Calu3 (cell line): ENCODE measurements at regions not wholly inside any gene's neighbourhood (a gene's known extent, or its start where the extent isn't known, plus 50 kb on each side); places are given as distances from the start of the nearest gene placed in this dataset.
"Not testable (repeated sequence)": the region's sequence is repeated elsewhere in the genome, so short reads cannot be mapped to it uniquely, and the experiment has no call there.

Experiments used
- BruUV-seq: library from RNA; stranded (reverse); fragments of 400-500 nt; replicated peaks from 2 replicates; lab custom pipeline; 2021; lab: Mats Ljungman, UMichigan
- CTCF ChIA-PET: fragments of 300-600 bp; sonication (Branson Sonifier 250); formaldehyde crosslinking; loops from one replicate; lab custom pipeline; 2022; ENCODE audit warnings: antibody characterized with exemption; lab: Charles Lee
- DNase-seq: peaks from one replicate; pipeline ENCODE4 v3.0.0; 2022
- H3K27ac Mint-ChIP-seq: one replicate; pipeline ENCODE4 v1.8.0; 2022; ENCODE audit warnings: mixed read lengths; ENCODE audit not compliant: unreplicated experiment
- H3K27me3 Mint-ChIP-seq: one replicate; pipeline ENCODE4 v1.8.0; 2022; ENCODE audit warnings: mixed read lengths; ENCODE audit not compliant: unreplicated experiment
- H3K36me3 Mint-ChIP-seq: one replicate; pipeline ENCODE4 v1.8.0; 2022; ENCODE audit warnings: mild to moderate bottlenecking, moderate library complexity, mixed read lengths; ENCODE audit not compliant: insufficient read depth, unreplicated experiment
- H3K4me1 Mint-ChIP-seq: one replicate; pipeline ENCODE4 v1.8.0; 2022; ENCODE audit warnings: mild to moderate bottlenecking, low read depth, mixed read lengths; ENCODE audit not compliant: unreplicated experiment
- H3K4me3 Mint-ChIP-seq: one replicate; pipeline ENCODE4 v1.8.0; 2022; ENCODE audit warnings: mild to moderate bottlenecking, low read depth, moderate library complexity, mixed read lengths; ENCODE audit not compliant: unreplicated experiment
- H3K9me3 Mint-ChIP-seq: one replicate; pipeline ENCODE4 v1.8.0; 2022; ENCODE audit warnings: low read depth, mixed read lengths; ENCODE audit not compliant: unreplicated experiment
- CTCF ChIP-seq: fragments of 200-600 bp; IDR thresholded peaks from one replicate; pipeline ENCODE4 v1.8.0; 2022; ENCODE audit warnings: antibody characterized with exemption; ENCODE audit not compliant: unreplicated experiment
- intact Hi-C: fragments of 100-400 bp; cut with micrococcal nuclease; formaldehyde crosslinking; loops from one replicate; pipeline ENCODE4 v1.10.0; 2022; ENCODE audit not compliant: unreplicated experiment

DNA sequence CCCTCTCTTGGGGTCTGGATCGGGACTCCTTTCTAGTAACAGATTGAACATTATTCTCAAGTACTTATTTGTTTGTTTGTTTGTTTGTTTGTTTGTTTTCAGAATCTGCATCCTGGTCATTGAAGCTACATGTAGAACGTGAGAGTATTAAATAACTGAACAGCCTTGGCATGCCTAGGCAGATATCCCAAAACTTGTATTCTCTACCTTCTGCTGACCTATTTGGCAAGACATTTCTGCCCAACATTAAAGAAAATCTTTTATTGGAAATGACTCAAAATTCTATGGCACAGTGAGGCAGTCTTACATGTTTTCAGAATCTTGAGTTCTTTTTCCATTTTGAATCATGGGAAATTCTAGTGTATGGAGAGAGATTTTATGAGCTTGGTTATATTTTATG lies 165.1 kb upstream of the CNOT2 start:
- intact Hi-C loops = no loop called here
- Mint-ChIP-seq H3K27me3 (no peaks in the 10 kb centered on the region), H3K9me3 (peaks cover 2% of the 10 kb centered on the region), H3K36me3 (no peaks in the 10 kb centered on the region), H3K27ac (no peak overlapping the region), H3K4me1 (peaks cover 9% of the 10 kb centered on the region), H3K4me3 (no peak overlapping the region)
- DNase-seq = no peak
- CTCF ChIA-PET = no interaction called here
- no TSS peak for BruUV-seq
- TF ChIP-seq CTCF = no peak

- Mint-ChIP-seq H3K9me3 (peaks cover 2% of the 10 kb centered on the region), H3K36me3 (no peaks in the 10 kb centered on the region)
These were observed 162.7 kb upstream of the CNOT2 start for GRCh38 chr12:70080566-70080965.

DNA sequence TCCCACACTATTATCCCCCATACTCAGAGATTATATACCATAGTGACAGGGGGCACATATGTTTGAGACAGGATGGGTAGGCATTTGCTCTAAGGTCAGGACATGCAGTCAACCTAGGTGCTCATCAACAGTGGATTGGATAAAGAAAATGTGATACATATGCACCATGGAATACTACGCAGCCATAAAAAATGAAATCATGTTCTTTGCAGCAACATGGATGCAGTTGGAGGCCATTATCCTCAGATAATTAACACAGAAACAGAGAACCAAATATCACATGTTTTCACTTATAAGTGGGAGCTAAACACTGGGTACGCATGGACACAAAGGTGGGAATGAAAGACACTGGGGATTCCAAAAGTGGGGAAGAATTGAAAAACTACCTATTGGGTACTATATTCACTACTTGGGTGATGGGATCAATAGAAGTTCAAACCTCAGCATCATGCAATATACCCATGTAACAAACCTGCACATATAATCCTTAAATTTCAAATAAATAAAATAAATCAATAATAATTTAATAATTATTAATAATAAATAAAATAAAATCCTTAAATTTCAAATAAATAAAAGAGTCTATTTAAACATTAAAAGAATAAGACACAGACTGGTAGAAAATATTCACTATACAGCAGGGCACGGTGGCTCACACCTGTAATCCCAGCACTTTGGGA lies 160.1 kb upstream of the CNOT2 start:
- TF ChIP-seq CTCF = no peak
- Mint-ChIP-seq H3K27ac (no peak overlapping the region), H3K27me3 (no peaks in the 10 kb centered on the region), H3K4me3 (no peak overlapping the region), H3K36me3 (no peaks in the 10 kb centered on the region), H3K4me1 (no peaks in the 10 kb centered on the region), H3K9me3 (peaks cover 2% of the 10 kb centered on the region)
- intact Hi-C loops = no loop called here
- no peak for DNase-seq
- no TSS peak for BruUV-seq
- CTCF ChIA-PET = no interaction called here

More at GRCh38 chr12:70080566-70080965, 162.7 kb upstream of the CNOT2 start:
- BruUV-seq = no TSS peak
- no peaks in the 10 kb centered on the region for H3K27me3 Mint-ChIP-seq
- intact Hi-C loops = no loop called here
- no peak for DNase-seq
- CTCF ChIA-PET = interaction anchor here (0.7 kb wide), 2 partner anchors 35 to 259 kb away, joined by 3 to 4 read pairs; no protein-coding TSS in a partner anchor
- no peak for TF ChIP-seq CTCF
- H3K27ac Mint-ChIP-seq = no peak overlapping the region
- no peak overlapping the region for H3K4me3 Mint-ChIP-seq
- H3K4me1 Mint-ChIP-seq = no peaks in the 10 kb centered on the region

DNA sequence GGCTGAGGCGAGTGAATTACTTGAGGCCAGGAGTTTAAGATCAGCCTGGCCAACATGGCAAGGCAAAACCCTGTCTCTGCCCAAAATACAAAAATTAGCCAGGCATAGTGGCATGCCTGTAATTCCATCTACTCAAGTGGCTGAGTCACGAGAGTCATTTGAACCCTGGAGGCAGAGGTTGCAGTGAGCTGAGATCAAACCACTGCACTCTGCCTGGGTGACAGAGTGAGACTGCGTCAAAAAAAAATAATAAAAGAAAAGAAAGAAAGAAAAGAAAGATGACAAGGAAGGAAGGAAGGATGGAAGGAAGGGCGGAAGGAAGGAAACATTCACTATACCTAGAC lies 159.6 kb upstream of the CNOT2 start:
- H3K9me3 Mint-ChIP-seq = peaks cover 2% of the 10 kb centered on the region
- intact Hi-C loops = no loop called here
- no peaks in the 10 kb centered on the region for H3K36me3 Mint-ChIP-seq
- H3K4me3 Mint-ChIP-seq = no peak overlapping the region
- TF ChIP-seq CTCF = no peak
- no peak overlapping the region for H3K27ac Mint-ChIP-seq
- no peaks in the 10 kb centered on the region for H3K4me1 Mint-ChIP-seq
- BruUV-seq = no TSS peak
- H3K27me3 Mint-ChIP-seq = no peaks in the 10 kb centered on the region
- no peak for DNase-seq
- CTCF ChIA-PET = no interaction called here

DNA sequence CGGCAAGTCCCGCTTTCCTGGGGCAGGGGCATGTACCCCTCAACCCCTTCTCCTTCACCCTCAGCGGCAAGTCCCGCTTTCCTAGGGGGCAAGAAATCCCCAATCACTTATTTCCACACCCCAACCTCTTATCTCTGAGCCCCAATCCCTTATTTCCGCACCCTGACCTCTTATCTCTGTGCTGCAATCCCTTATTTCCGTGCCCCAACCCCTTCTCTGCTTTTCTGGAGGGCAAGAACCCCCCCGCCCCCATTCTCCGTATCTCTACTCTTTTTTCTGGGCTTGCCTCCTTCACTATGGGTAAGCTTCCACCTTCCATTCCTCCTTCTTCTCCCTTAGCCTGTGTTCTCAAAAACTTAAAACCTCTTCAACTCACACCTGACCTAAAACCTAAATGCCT lies 156.9 kb upstream of the CNOT2 start:
- not testable (repeated sequence) for H3K27me3 Mint-ChIP-seq

More for the DNA sequence above, 156.9 kb upstream of the CNOT2 start:
- DNase-seq, intact Hi-C loops, H3K9me3 Mint-ChIP-seq, H3K4me1 Mint-ChIP-seq, H3K27ac Mint-ChIP-seq, H3K36me3 Mint-ChIP-seq, BruUV-seq, CTCF ChIA-PET, H3K4me3 Mint-ChIP-seq: not testable (repeated sequence)
